GM12864 (cell line): ENCODE measurements at regions not wholly inside any gene's neighbourhood (a gene's known extent, or its start where the extent isn't known, plus 50 kb on each side); places are given as distances from the start of the nearest gene placed in this dataset.

Source experiments
- DNase-seq: peaks from one replicate; pipeline ENCODE4 v3.0.0-alpha.2; 2011; ENCODE audit warnings: low read depth
- H3K4me3 ChIP-seq: 2 replicates; pipeline ENCODE4 v1.5.1; 2011; ENCODE audit warnings: mild to moderate bottlenecking, low read depth, low read length, control low read depth
- TF ChIP-seq, protein P1 (sequence below): IDR thresholded peaks from 2 replicates; pipeline ENCODE4 v1.5.1; 2011; ENCODE audit warnings: low read depth, mild to moderate bottlenecking, moderate library complexity, low read length, control low read depth, inconsistent platforms; ENCODE audit errors: missing control alignments

DNA sequence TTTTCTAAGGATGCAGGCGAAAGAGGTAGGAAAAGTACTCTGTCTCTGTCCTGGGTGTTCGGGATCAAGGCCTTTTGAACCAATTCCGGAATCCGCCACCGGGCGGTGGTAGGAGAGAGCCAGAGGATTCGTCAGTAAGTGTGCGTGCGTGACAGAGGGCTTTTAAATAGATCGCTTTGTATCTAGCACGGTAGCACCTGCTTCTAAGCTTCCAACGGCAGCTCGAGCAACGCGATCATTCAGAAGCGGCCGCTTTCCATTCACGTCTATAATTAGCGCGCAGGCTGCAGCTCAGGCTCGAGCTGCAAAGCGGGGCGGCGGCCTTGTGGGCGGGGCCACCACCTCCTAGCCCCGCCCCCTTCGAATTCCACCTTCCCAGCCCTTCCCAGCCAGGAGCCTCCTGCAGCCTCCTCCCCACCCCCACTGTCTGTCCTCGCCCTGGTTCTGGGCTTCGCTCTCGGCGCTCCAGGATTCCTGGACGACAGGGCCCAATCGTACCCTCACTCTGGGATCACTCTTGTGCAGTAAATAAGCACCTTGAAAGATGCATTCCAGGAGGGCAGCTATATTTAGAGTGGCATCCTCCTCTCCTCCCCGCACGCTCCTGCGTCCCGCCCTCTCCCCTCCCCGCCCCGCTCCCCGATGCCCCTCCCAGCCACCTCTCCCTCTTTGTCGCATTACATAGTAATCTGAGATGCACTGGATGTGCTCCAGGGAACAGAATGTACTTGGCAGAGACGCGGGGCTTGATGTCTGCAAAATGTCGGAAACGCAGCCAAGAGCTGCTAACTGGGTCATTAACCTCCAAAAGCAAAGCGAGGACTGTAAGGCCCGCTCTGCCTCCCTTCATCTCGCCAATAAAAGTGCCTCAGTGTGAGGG, 224.1 kb upstream of the TPRG1 start:
- no peak overlapping the region for H3K4me3 ChIP-seq
- TF ChIP-seq, protein P1, sequence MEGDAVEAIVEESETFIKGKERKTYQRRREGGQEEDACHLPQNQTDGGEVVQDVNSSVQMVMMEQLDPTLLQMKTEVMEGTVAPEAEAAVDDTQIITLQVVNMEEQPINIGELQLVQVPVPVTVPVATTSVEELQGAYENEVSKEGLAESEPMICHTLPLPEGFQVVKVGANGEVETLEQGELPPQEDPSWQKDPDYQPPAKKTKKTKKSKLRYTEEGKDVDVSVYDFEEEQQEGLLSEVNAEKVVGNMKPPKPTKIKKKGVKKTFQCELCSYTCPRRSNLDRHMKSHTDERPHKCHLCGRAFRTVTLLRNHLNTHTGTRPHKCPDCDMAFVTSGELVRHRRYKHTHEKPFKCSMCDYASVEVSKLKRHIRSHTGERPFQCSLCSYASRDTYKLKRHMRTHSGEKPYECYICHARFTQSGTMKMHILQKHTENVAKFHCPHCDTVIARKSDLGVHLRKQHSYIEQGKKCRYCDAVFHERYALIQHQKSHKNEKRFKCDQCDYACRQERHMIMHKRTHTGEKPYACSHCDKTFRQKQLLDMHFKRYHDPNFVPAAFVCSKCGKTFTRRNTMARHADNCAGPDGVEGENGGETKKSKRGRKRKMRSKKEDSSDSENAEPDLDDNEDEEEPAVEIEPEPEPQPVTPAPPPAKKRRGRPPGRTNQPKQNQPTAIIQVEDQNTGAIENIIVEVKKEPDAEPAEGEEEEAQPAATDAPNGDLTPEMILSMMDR = peak; percentile 1
- DNase-seq = no peak

DNA sequence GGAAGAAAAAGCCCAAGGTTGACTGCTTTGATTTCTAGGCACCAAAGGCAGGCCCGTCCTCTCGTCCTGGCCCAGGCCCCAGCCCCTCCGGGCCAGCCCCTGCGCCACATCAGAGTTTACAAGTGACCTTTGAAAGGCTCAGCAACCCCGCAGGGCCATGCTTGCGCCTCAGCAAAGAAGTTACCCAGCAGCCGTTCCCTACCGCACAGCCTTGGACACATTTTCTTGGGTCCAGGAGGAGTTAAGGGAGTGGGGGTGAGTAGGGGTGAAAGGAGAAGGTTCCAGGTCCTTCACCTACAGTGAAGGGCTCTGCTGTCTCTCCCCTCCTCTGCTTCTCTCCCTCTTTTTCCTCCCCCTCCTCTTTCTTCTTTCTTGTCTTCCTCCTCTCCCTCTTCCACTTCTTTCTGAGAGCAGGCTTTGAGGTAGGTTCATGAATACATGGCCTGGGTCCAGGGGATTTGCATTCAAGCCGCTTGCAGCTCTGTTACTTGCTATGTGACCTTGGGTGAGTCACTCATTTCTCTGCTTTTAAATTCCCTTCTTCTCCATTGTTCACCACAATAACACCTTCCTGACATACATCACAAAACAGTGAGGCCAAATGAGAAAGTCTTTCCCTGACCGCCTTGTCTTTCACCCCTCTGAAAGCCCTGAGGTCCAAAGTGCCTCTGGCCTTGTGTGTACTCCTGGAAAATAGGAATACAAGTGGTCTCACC, 223.3 kb upstream of the TPRG1 start:
- no peak overlapping the region for H3K4me3 ChIP-seq
- TF ChIP-seq, protein P1 = no peak
- DNase-seq = no peak

DNA sequence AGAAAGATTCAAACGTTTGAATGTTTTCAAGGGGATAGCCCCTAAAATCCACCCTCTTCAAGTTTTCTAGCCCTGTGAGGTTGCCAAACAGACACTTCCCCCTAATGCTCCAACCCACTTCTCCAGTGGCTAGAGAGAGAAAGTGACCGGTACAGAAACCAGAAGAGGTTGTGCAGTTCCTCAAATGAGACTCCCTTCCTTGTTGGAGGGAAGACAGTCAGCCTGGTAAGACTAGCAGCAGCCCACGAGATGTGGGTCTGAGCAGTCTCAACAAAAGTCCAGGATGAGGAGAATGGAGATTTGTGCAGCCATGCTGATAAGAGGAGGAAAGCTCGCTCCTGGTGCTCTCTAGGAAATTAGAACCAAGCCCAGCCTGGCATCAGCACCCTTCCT, 222.8 kb upstream of the TPRG1 start:
- TF ChIP-seq, protein P1 = no peak
- H3K4me3 ChIP-seq = no peak overlapping the region
- no peak for DNase-seq

DNA sequence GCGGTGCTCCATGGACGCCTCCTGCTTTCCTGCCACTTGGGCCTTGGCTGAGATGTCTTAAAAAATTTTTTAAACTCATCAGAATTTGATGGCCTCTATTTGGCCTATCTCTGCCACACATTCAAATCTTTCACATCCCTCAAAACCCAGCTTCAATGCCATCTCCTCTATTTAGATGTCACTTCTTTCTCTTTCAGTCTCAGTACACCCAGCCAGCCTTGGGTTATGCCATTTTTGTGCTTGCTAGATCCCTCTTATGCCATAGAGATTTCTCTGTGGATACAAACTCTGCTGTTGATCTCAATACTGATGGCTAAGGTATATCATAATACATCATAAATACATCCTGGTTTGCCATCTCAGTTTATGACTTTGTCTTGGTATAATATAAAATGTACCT, 222.3 kb upstream of the TPRG1 start:
- no peak for DNase-seq
- TF ChIP-seq, protein P1 = no peak
- H3K4me3 ChIP-seq = no peak overlapping the region

DNA sequence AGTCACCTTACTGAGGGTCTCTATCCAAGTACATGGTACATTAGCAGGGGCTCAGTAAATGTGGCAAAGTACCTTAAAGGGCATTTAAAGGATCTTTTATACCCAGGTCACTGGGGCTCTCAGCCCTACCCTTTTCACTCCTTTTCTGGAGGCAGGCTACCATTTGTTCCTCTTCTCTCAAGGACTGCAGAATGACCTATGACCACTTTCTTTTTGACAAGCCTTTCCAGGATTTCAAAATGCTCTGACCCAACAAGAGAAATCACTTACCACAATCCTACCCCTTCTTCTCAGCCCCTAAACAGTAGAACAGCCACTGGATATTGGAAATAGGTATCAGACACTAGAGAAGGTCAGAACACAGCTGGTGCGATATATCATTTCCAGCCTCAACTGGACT, 221.8 kb upstream of the TPRG1 start:
- H3K4me3 ChIP-seq = no peak overlapping the region
- TF ChIP-seq, protein P1 = no peak
- no peak for DNase-seq

DNA sequence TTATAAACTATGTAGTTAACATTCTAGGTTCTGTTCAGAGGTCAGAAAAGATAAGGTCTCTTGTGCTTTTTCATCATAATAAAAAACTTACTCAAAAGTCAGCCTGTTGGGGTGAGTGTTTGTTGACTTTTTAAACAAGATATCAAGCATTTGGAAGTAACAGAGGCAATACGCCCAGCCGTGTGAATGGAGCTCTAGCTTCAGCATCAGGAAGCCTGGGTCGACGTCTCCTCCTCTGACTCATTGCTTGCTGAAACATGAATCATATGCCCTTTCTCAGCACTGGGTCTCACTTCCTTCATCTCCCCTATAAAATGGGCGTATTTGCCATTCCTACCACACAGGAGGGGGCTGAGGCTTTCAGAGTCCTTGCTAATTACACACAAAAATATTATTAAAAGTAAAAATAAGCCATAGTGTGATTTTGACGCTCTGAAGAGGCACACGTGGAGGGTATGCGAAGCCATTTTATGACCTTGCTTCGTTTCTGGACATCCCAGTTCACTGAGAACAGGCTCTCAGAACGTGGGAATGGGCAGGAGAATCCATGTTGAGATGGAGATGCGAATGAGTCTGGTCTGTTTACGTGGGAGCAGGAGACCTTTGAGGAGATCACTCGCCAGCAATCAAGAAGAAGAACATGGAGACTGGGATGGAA, 220.8 kb upstream of the TPRG1 start:
- DNase-seq = no peak
- TF ChIP-seq, protein P1 = no peak
- H3K4me3 ChIP-seq = no peak overlapping the region
